ENCODE measurements at regions not wholly inside any gene's neighbourhood (a gene's known extent, or its start where the extent isn't known, plus 50 kb on each side); places are given as distances from the start of the nearest gene placed in this dataset.
"Not testable (repeated sequence)": the region's sequence is repeated elsewhere in the genome, so short reads cannot be mapped to it uniquely, and the experiment has no call there.

DNA sequence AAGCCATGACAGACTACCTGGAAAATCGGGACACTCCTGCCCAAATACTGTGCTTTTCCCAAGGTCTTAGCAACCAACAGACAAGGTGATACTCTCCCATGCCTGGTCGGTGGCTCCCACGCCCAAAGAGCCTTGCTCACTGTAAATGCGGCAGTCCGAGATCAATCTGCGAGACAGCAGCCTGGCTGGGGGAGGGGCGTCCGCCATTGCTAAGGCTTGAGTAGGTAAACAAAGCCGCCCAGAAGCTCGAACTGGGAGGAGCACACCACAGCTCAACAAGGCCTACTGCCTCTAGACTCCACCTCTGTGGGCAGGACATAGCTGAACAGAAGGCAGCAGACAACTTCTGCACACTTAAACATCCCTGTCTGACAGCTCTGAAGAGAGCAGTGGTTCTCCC lies 272.1 kb upstream of the CCNG1 start:
- DNase-seq (ENCODE audit: low spot score): no peak

DNA sequence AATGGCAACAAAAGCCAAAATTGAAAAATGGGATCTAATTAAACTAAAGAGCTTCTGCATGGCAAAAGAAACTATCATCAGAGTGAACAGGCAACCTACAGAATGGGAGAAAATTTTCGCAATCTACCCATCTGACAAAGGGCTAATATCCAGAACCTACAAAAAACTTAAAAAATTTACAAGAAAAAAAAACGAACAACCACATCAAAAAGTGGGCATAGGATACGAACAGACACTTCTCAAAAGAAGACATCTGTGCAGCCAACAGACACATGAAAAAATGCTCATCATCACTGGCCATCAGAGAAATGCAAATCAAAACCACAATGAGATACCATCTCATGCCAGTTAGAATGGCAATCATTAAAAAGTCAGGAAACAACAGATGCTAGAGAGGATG lies 267.2 kb upstream of the CCNG1 start:
- not testable (repeated sequence) for DNase-seq (ENCODE audit: low spot score)

DNA sequence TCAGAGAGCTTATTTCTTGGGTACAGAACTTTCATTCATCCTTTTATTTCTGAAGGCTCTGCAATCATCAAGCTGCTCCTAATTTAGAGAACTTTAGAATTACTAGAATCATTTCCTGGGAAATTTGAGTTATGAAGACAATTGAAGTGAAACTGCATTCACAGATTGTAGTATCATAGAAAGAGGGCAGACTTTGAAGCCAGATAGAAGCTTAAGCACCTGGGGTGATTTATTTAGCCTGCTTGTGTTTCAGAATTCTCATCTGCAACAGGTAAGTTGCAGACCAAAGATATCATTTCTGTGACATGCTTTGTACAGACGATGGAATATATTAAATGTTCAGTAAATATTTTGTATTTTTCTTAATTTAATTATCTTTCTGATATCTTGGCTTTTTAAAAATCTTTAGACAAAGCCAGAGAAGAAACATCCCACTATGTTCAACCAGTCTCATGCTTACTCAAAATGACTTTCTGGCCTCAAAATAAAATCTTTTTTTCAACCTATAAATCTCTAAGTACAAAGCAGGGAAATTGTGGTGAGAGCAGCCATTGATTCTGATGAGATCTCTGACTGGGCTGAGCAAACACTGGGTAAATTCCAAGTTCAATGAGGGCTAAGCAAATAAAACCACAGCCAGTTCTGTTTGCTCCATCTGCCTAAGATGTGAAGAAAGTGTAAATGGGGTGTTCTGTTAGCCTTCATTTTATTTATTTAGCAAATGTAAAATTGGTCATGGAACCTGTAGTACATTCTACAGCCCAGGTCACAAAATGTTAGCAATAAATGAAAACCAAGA lies 264.7 kb upstream of the CCNG1 start:
- no peak for DNase-seq (ENCODE audit: low spot score)

DNA sequence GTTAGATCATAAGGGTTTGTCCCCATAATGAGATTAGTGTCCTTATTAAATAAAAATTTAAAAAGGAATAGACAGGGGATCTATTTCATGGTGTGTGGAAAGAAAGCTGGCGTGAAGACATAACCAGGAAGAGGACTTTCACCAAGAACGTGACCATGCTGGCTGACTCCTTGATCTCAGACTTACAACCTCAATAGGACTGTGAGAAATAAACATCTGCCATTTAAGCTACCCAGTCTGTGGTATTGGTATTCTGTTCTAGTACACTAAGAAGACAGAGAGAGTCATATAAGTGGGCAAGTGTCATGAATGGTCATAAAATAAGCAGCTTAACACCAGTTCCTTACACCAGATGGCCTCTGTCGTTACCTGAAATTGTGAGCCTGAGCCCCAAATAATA lies 259.4 kb upstream of the CCNG1 start:
- no peak for DNase-seq (ENCODE audit: low spot score)

DNA sequence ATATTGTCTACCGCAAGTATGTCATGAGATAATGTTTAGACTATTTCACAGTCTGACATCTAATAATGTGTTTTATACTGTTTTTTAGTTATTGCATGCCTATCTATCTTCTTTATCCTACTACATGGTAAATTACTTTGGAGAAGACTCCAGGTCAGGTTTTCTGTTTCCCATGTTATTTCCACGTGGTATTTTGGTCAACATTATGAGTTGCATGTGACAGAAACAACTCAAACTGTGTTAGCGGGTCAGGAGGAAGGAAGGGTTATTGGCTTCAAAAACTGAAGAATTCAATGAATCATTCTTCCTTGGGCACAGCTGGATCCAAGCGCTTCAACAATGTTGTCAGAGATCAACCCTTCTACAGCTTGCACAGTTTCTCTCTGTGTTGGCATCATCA lies 252.1 kb upstream of the CCNG1 start:
- no peak for DNase-seq (ENCODE audit: low spot score)

DNA sequence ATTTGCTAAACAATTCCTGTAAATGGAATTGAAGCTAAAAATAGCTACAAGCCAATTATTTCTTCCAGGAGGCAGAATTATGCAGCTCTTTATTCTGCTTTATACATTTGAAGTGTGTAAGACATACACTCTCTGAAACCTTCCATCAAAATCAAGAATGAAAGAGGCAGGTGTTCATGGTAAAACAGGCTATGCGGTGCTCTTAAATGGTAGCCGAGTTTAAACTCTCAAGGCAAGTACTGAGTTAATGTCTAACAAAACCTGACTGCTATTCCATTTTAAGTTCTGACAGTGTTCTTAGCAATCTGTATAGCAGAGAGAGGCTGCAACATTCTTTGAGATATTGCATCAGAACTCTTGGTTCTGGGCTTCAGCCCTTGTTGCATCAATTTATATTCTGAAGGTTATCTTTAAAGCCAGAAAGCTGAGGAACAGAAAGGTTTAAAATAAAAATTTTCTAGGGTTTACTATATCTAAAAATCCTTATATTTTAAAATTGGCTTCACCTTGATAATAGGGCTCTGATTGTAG lies 248.3 kb upstream of the CCNG1 start:
- no peak for DNase-seq (ENCODE audit: low spot score)

DNA sequence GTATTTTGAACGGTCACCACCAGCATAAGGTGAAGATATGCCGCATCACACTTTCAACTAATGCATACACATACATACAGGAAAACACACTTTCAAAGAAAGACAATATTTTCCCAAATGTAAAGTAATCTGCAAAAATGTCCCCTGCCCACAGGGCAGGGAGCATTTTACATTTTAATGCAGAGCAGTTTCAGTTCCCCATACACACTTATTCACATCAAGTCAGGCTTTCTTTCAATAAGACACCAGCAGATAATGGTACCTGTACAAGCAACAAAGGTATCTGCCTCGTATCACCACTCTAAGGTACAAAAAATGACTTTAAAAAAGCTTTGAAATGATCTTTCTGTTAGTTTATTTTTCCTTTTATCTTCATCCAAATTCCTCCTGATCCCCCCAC lies 247.1 kb upstream of the CCNG1 start:
- DNase-seq (ENCODE audit: low spot score): no peak

DNA sequence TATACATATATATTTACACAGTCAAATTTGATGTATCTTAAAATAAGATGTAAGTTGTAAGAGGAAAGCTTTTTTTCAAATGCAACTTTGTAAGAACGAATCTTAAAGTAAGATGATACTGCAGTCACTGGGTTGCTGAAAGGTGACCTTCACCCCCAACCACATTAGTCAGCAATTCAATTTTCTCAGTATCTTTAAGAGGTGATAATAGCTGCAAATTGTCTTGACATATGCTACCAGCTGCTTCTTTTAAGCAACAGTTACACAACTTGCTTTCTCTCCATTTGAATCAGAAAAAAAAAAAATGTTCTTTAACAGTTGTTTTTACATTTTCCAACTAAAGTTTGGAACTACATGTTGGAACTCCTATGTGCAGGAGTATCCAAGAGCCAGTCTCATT lies 246.6 kb upstream of the CCNG1 start:
- no peak for DNase-seq (ENCODE audit: low spot score)

DNA sequence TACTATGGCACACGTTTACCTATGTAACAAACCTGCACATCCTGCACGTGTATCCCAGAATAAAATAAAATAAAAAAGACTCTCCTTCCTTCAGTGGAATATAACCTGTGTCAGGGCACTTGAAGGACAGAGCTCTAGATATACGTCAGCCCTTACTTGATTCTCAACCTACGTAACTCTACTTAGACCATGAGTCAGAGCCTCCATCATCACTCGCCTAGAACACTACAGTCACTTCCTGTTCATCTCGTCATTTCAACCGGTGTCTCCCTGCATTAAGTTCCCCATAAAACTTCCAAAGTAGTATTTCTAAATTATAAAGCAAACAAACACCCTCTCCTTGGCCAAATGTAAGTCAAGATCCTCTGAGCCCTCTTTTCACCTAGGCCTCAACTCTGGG lies 243.5 kb upstream of the CCNG1 start:
- DNase-seq (ENCODE audit: low spot score): no peak

DNA sequence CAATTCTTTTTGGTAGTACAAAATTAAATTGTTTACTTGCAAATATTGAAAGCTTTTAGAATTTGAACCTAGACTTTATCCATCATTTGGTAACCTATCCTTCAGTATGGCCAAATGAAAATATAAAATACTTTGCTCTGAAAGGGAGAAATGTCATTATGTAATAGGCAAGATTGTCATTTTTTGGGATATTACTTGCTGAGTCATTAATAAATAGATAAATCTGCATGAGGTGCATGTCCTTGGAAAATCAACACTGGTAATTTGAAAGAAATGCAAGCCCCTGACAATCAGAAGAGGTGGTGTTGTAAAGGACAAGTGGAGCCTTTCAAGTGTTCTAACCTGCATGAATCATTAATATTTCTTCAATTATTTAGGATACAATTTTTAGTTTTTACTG lies 231.8 kb upstream of the CCNG1 start:
- no peak for DNase-seq (ENCODE audit: low spot score)

DNA sequence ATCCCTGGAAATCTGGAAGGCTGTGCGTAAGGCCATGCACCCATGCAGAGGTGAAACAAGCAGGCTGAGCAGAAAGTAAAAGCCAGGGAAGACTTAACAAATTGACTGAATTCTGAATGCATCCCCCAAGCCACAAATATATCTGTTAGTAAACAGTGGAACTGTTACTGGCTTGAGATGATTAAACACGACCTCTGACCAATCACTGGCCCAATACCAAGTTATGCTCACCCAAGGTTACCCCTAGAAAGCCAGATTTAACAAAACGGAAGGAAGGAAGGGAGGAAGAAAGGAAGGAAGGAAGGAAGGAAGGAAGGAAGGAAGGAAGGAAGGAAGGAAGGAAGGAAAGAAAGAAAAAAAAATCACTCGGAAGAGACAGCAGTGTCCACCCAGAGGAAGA lies 215.8 kb upstream of the CCNG1 start:
- DNase-seq (ENCODE audit: low spot score): no peak

DNA sequence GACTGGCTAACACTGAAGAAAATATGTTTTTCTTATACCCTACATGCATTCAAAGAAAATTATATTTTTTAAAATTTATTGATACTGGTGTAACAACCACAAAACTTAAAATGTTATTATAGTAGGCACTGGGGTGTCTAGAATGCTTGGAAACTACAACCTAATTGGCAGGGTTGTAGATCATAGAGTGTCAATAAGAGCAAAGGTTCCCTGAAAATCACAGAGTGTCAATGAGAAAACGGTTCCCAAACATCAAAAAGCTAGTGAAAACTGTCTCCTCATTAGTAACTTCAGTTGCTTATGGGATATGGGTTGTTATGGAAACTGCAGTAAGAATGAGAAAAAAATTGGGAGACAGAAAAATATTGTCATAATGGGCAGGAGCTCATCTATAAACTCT lies 214.4 kb upstream of the CCNG1 start:
- DNase-seq (ENCODE audit: low spot score): no peak

DNA sequence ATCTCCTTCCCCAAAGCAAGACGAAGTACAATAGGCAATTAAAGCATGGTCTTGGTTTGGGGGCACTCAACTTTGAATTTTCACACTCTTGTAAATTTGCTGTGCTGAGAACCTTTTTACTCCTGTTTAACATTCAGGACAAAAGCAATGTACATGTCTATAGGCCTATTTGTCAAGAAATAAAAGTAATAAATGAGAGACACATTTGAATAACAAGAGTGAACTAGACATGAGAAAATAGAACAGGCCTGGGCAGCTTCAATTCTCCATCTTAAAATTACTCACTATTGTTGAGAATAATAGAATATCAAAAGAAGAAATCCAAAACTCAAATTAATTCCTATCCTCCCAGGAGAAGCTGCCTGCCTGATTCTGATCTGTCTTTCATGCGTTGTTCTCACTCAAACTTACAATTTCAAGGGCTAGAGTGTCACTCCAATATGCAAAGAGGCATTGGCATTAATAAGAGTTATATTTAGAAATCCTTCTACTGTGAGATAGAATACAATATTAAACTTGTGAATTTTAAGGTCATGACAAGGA lies 192.9 kb upstream of the CCNG1 start:
- no peak for DNase-seq (ENCODE audit: low spot score)

DNA sequence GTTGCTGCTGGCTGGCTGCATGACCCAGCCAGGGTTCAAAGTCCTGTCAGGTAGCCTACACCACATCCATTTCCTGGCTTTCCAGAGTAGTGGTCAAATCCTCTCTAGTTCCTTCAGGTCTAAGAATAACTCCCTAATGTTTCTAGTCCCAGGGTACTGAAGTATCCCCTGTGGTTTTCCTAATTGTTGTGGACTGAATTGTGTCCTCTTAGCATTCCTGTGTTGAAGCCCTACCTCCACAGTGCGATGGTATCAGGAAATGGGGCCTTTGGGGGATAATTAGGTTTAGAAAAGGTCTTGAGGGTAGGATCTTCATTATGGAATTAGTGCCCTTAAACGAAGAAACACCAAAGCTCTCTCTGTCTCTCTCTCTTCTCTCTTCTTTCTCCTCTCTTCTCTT lies 191.8 kb upstream of the CCNG1 start:
- DNase-seq (ENCODE audit: low spot score): no peak

DNA sequence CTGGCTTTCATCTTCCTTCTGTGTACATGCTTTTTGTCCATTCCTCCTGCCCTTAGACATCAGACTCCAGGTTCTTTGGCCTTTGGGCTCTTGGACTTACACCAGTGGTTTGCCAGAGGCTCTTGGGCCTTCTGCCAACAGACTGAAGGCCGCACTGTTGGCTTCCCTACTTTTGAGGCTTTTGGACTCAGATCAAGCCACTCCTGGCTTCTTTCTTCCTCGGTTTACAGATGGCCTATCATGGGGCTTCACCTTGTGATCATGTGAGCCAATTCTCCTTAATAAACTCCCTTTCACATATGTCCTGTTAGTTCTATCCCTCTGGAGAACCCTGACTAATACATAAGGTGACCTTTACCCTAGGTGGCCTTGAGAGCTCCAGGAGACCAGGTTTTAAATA lies 189.1 kb upstream of the CCNG1 start:
- no peak for DNase-seq (ENCODE audit: low spot score)

DNA sequence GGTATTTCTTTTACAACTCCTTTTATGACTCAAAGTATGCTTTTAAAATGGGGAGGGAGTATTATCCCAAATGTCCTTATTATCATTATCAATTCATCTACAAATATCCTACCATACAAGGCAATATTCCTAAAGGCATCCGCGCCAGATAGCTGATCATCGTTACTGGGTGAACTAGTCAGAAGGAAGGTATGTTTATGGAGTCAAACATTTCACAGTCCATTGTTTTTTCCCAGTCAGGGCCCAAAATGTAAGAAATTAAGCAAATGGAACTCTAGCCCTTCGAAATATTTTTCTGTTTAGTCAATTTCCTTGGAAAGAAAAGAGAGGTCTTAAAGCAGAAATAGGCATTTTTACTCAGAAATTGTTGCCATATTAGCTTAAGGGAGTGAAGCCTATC lies 188.5 kb upstream of the CCNG1 start:
- DNase-seq (ENCODE audit: low spot score): no peak

DNA sequence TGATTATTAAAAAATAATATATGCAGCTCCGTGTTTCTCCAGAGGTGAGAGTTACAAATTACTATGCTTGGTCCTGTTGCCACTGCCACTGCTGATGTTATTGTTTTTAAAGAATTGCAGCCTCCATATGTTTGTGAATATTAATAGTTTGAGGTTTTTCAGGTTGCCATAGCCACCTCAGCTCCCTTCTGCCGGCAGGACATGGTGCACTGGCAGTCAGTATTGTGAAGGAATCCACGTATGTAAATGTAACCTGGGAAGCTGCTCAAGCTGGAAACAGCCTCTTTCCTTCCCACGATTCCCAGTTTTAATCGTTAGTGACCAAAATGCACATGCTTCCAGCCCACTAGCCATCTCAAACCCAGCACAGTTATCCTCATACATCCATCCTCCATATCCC lies 184.4 kb upstream of the CCNG1 start:
- DNase-seq (ENCODE audit: low spot score): no peak

DNA sequence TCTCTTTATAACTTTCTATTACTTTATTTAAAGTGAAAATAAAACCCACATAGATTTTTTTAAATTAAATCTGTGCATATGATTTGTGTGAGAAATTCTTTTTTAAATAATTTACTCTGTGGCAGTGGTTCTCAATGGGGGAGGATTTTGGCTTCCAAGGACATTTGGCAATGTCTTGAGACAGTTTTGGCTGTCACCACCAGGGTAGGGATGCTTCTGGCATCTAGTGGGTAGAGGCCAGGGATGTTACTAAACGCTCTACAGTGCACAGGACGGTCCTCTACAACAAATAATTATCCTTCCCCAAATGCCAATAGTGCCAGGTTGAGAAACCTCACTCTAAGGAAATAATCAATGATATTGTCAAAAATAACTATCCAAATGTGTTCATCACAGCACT lies 177.9 kb upstream of the CCNG1 start:
- no peak for DNase-seq (ENCODE audit: low spot score)

DNA sequence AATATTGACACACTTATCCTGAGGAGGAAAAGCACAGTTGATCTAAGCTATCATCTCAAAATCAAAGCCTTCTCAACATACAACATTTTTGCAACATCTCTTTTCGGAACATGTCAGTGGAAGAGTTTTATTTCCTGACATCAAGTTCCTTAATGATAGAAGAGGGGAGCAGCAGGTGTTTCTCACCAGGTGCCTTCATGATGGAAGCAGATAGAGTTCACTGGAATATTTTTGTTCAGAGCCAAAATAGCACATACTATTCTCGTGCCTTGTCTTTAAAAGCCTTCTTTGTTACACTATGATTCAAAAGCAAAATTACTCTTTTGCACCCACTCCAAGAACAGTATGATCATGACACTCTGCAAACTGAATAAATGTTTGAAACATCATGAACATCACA lies 176.9 kb upstream of the CCNG1 start:
- no peak for DNase-seq (ENCODE audit: low spot score)

DNA sequence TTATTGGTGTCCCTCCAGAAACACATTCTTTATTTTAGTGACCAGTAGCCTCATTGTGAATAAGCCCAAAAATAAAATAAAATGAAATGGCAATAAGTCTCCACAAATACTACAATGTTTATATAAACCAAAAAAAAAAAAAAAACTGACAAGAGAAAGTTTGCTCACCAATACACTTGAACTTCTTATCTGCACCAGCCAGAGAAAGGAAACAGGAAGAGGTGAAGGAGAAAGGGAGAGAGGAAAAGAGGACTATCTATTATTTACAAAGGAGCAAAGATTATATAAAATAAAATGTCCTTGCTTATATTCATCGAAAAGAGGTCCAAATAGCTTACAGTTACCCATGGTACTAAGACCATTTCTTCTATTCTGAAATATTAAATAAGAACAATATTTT lies 176.4 kb upstream of the CCNG1 start:
- no peak for DNase-seq (ENCODE audit: low spot score)

DNA sequence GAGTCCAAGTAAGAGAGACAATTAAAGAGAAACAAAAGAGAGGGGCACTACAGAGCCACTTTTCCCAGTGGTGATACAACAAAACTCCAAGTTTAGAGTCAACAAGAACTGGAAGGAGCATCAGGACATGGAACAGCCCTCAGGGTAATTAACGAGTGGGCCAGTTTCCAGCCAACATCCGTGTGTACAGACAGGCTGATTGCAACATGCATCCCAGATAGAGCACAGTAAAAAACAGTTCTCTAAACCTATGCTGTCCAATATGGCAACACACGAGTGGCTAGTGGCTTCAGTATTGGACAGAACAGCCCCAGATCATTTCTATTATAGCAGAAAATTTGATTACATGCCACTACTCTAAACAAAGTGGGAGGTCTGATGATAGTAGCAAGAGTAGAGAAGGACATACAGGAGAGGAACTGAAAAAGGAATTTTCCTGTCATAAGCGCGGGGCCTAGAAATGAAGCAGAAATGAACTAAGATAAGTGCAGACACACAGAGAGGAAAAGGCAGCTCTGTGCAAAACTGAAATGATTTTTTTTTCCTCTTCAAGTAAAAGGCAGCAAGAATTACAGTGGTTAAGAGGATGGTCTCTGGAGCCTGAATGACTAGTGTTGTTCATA lies 175.6 kb upstream of the CCNG1 start:
- no peak for DNase-seq (ENCODE audit: low spot score)

DNA sequence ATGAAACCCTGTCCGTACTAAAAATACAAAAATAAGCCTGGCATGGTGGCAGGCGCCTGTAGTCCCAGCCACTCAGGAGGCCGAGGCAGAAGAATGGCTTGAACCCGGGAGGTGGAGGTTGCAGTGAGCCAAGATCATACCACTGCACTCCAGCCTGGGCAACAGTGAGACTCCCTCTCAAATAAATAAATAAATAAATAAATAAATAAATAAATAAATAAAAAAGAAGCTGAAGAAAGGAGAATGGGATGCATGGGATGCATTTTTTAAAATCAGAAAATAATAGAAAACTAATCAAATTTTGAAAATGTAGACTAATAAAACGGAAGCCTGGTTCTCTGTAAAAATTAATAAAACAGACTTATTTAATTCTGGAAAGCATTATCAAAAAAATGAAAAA lies 171.1 kb upstream of the CCNG1 start:
- not testable (repeated sequence) for DNase-seq (ENCODE audit: low spot score)

DNA sequence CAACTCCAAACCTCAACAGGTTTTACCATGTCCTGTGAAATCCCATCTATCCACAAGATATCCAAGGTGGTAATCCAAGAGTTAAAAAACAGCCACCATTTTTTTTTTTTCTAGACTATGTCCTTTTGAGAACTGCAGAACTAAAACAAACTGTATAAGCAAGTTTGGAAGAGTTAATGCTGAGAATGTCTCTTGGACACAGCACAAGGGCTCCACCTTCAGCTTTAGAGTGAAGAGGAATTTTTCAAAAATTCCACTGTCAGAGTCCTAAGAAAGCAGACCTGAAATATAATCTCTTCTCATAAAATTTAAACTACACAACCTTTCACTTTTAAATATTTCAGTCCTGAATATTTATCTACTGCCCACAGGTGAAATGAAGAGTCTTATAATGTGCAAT lies 167.8 kb upstream of the CCNG1 start:
- peak; percentile 11 for DNase-seq (ENCODE audit: low spot score)

DNA sequence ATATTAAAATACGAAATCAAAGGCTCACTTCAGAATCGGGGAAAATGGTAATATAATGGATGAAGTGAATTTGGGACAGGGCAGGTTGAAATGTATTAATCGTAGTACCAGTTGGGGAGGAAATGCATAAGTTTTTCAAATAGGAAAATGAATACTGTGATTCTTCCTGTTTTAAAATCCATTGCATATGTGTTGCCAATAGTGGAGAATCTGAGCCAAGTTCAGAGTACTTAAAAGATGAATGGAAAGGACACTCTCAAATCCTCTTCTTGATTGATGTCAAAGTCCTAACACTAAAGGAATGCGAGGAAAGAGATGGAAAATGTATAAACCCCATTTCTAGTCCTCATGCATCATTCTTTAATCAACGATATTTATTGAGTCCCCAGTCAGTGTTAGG lies 160.9 kb upstream of the CCNG1 start:
- DNase-seq (ENCODE audit: low spot score): no peak
